Activated CD4-positive, CD25-positive, alpha-beta regulatory T cell treated with anti-CD3 and anti-CD28 coated beads, Interleukin-2, amount 50 U/mL, for 16 hours (primary cell): ENCODE measurements at regions not wholly inside any gene's neighbourhood (a gene's known extent, or its start where the extent isn't known, plus 50 kb on each side); places are given as distances from the start of the nearest gene placed in this dataset.
"Not testable (repeated sequence)": the region's sequence is repeated elsewhere in the genome, so short reads cannot be mapped to it uniquely, and the experiment has no call there.

Experiments used
- DNase-seq: peaks from one replicate; pipeline ENCODE4 v3.0.0-alpha.2; 2020; ENCODE audit warnings: low read depth, low spot score

GRCh38 chr9:38255599-38255998 is 136.9 kb upstream of the ALDH1B1 start:
- DNase-seq, result no peak

GRCh38 chr9:38254756-38255155 is 137.7 kb upstream of the ALDH1B1 start:
- DNase-seq, result no peak

- DNase-seq, result no peak
These were observed 138.4 kb upstream of the ALDH1B1 start for GRCh38 chr9:38254151-38254550.

GRCh38 chr9:38253200-38253599 is 139.3 kb upstream of the ALDH1B1 start:
- no peak for DNase-seq

- DNase-seq, result no peak
These were observed 141.3 kb upstream of the ALDH1B1 start for GRCh38 chr9:38251036-38251860.

GRCh38 chr9:38250279-38251035 is 142.0 kb upstream of the ALDH1B1 start:
- DNase-seq, result no peak

GRCh38 chr9:38249587-38250210 is 142.8 kb upstream of the ALDH1B1 start:
- no peak for DNase-seq

GRCh38 chr9:38249049-38249448 is 143.5 kb upstream of the ALDH1B1 start:
- DNase-seq, result no peak

GRCh38 chr9:38246833-38247232 is 145.7 kb upstream of the ALDH1B1 start:
- no peak for DNase-seq

GRCh38 chr9:38244971-38245370 is 147.5 kb upstream of the ALDH1B1 start:
- no peak for DNase-seq

- no peak for DNase-seq
These were observed 148.5 kb upstream of the ALDH1B1 start for GRCh38 chr9:38243993-38244392.

- DNase-seq, result not testable (repeated sequence)
These were observed 150.4 kb upstream of the ALDH1B1 start for GRCh38 chr9:38242151-38242550.

- no peak for DNase-seq
These were observed 152.5 kb upstream of the ALDH1B1 start for GRCh38 chr9:38240051-38240450.

GRCh38 chr9:38235244-38235643 is 157.3 kb upstream of the ALDH1B1 start:
- DNase-seq, result no peak

GRCh38 chr9:38234479-38235170 is 157.9 kb upstream of the ALDH1B1 start:
- DNase-seq, result no peak

GRCh38 chr9:38233796-38234355 is 158.6 kb upstream of the ALDH1B1 start:
- no peak for DNase-seq

- DNase-seq, result no peak
These were observed 159.2 kb upstream of the ALDH1B1 start for GRCh38 chr9:38233343-38233742.

- DNase-seq, result no peak
These were observed 159.6 kb upstream of the ALDH1B1 start for GRCh38 chr9:38232895-38233294.

- DNase-seq, result no peak
These were observed 160.6 kb upstream of the SHB start for GRCh38 chr9:38229504-38230155.

- DNase-seq, result no peak
These were observed 160.1 kb upstream of the SHB start for GRCh38 chr9:38229104-38229500.
